BE2C (cell line): ENCODE measurements at regions not wholly inside any gene's neighbourhood (a gene's known extent, or its start where the extent isn't known, plus 50 kb on each side); places are given as distances from the start of the nearest gene placed in this dataset.
A peak's percentile ranks its signal among the peaks of the same experiment; 100 is the strongest.
"Not testable (repeated sequence)": the region's sequence is repeated elsewhere in the genome, so short reads cannot be mapped to it uniquely, and the experiment has no call there.

Source experiments
- DNase-seq: peaks from one replicate; pipeline ENCODE4 v3.0.0-alpha.2; 2020
- H3K27me3 ChIP-seq: fragments of 250-450 bp; sonication (Bioruptor Pico); 2 replicates; pipeline ENCODE4 v1.5.1; 2020; ENCODE audit warnings: mild to moderate bottlenecking
- H3K36me3 ChIP-seq: fragments of 250-450 bp; sonication (Bioruptor Pico); 2 replicates; pipeline ENCODE4 v1.5.1; 2020; ENCODE audit warnings: mild to moderate bottlenecking
- H3K4me1 ChIP-seq: fragments of 250-450 bp; sonication (Bioruptor Pico); 2 replicates; pipeline ENCODE4 v1.5.1; 2020
- H3K4me3 ChIP-seq: 2 replicates; pipeline ENCODE4 v1.5.1; 2011; ENCODE audit warnings: low read depth, low read length
- H3K9me3 ChIP-seq: fragments of 250-450 bp; sonication (Bioruptor Pico); 2 replicates; pipeline ENCODE4 v1.5.1; 2020
- TF ChIP-seq, protein P1 (sequence below): IDR thresholded peaks from 2 replicates; pipeline ENCODE4 v1.5.1; 2012; ENCODE audit warnings: mild to moderate bottlenecking, low read depth, low read length

DNA sequence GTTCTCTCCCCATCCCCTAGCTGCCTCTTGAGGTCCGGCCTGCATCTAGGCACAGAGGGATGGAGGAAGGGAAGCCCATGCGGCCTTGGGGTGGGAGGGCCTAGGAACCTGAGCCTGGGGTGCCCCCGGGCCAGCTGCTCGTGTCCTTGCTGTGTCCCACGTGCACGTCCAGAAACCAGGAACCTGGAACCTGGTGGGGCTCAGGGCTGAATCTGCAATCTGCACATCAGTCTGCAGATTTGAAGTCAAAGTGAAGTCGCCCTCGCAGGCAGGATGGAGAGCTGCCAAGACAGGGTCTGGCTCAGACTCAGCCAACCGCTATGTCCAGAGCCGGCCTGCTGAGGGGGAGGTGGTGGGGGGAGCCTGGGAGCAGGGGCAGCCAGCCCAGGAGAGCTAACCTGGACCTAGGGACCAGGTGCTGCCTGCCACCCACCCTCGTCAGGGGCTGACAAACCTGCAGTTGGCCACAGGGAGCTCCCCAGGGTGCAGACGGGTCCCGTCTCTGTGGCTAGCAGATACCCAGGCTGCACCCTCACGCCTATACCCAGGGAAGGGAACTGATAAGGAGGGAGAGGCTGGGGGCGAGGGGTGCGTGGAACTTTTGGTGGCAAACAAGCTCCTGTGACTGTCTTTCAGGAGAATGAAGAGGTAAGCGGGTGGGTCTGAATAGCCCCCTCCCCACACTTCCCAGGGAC is 103.5 kb upstream of the SIMC1 start:
- peak; percentile 69 for DNase-seq
- TF ChIP-seq, protein P1, sequence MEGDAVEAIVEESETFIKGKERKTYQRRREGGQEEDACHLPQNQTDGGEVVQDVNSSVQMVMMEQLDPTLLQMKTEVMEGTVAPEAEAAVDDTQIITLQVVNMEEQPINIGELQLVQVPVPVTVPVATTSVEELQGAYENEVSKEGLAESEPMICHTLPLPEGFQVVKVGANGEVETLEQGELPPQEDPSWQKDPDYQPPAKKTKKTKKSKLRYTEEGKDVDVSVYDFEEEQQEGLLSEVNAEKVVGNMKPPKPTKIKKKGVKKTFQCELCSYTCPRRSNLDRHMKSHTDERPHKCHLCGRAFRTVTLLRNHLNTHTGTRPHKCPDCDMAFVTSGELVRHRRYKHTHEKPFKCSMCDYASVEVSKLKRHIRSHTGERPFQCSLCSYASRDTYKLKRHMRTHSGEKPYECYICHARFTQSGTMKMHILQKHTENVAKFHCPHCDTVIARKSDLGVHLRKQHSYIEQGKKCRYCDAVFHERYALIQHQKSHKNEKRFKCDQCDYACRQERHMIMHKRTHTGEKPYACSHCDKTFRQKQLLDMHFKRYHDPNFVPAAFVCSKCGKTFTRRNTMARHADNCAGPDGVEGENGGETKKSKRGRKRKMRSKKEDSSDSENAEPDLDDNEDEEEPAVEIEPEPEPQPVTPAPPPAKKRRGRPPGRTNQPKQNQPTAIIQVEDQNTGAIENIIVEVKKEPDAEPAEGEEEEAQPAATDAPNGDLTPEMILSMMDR: no peak
- Histone ChIP-seq H3K4me1 (0 out of 2 replicates have a peak, but pooled peaks cover 3% of the 10 kb centered on the region), H3K36me3 (no peaks in the 10 kb centered on the region), H3K9me3 (no peaks in the 10 kb centered on the region), H3K27me3 (peaks cover 2% of the 10 kb centered on the region), H3K4me3 (no peak overlapping the region)

DNA sequence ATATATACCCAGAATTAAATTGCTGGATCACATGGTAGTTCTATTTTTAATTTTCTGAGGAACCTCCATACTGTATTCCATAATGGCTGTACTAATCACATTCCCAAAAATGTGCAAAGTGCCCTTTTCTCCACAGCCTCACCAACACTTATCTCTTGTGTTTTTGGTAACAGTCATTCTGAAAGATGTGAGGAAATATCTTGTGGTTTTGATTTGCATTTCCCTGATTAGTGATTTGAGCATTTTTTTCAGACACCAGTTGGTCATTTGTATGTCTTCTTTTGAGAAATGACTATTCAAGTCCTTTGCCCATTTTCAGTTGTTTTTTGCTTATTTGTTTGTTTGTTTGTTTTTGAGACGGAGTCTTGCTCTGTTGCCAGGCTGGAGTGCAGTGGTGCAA is 98.1 kb upstream of the SIMC1 start:
- not testable (repeated sequence) for H3K9me3 ChIP-seq, DNase-seq, H3K36me3 ChIP-seq, H3K4me1 ChIP-seq, H3K4me3 ChIP-seq
- H3K27me3 ChIP-seq: peaks cover 37% of the 10 kb centered on the region

DNA sequence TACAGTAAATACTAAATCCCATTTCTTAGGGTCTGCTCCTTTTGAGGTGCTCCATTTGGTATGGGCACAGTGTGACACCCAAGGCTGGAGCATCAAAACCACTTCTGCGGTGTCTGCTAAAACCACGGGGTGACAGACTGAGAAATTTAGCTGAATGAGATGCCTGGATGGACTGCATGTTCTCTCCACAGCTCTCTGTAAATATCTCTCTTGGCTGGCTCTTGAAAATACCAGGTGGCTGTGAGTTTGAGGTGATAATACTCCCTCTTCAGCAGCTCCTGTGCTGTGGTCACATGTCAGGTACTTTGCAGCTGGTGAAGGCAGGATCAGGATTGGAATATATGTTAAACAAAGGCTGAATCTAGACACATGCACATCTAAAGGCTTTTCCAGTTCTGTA is 93.7 kb upstream of the SIMC1 start:
- H3K27me3 ChIP-seq: peaks cover 61% of the 10 kb centered on the region
- no peak for DNase-seq
- H3K4me1 ChIP-seq: no peaks in the 10 kb centered on the region
- TF ChIP-seq, protein P1: no peak
- H3K4me3 ChIP-seq: no peak overlapping the region
- H3K9me3 ChIP-seq: no peaks in the 10 kb centered on the region
- H3K36me3 ChIP-seq: no peaks in the 10 kb centered on the region

DNA sequence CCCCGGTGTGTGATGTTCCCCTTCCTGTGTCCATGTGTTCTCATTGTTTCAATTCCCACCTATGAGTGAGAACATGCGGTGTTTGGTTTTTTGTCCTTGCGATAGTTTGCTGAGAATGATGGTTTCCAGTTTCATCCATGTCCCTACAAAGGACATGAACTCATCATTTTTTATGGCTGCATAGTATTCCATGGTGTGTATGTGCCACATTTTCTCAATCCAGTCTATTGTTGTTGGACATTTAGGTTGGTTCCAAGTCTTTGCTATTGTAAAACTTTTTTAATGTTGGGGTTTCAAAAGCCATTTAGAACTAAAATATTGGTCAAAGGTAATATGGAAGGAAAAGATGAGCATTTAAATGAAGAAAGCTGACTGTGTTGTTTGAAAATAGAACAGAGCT is 88.3 kb upstream of the SIMC1 start:
- not testable (repeated sequence) for H3K4me3 ChIP-seq, H3K4me1 ChIP-seq, H3K36me3 ChIP-seq, DNase-seq, H3K9me3 ChIP-seq
- H3K27me3 ChIP-seq: peaks cover 40% of the 10 kb centered on the region

DNA sequence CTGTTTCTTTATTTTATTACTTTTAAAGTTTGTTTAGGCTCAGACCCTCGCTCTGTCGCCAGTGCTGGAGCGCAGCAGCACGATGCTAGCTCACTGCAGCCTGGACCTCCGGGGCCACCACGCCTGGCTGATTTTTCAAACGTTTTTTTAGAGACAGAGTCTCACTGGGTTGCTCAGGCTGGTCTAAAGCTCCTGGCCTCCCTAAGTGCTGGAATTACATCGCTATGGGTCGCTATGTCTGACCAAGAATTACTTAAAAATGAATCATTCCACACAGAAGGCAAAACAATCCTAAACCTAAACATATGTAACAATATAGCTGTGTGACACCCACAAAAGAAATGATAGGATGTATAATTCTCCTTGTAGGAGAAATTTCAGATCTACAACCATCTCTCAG is 86.9 kb upstream of the SIMC1 start:
- Histone ChIP-seq H3K4me1 (no peaks in the 10 kb centered on the region), H3K9me3 (no peaks in the 10 kb centered on the region), H3K36me3 (no peaks in the 10 kb centered on the region), H3K27me3 (peaks cover 29% of the 10 kb centered on the region), H3K4me3 (no peak overlapping the region)
- DNase-seq: no peak
- TF ChIP-seq, protein P1: no peak

DNA sequence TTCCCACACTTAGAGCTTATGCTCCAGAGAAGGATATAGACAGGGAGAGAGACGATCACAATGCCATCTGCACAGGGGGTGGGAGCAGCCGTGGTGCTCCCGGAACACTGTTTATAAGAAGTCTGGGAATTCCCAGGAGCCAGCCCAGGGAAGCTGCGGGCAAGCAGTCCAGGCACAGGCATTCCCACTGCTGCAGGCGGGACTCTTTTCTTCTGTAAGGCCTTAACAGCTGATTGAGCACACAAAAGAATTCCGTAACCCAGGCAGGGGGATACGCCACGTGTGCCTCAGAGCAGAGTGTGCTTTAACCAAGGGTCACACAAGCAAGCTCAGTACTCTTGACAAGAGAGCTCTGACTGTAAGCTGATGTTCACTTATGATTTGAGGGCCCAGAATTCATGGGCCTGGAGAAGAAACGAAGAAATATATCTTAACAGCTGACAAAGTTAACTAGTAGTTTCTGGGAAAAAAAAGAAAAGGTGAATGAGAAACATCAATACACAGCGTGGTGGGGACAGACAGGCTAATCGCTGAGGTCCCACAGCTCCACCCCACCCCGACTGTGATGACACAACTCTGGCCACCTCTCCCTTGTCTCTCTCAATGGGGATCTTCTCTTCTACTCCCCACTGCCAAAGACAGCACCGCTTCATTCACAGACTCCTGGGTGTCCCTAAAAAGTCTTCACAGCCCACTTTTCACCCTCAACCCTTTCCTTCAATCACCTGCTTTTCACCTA is 85.9 kb upstream of the SIMC1 start:
- DNase-seq: no peak
- H3K9me3 ChIP-seq: no peaks in the 10 kb centered on the region
- no peaks in the 10 kb centered on the region for H3K36me3 ChIP-seq
- no peaks in the 10 kb centered on the region for H3K4me1 ChIP-seq
- H3K27me3 ChIP-seq: peaks cover 27% of the 10 kb centered on the region
- TF ChIP-seq, protein P1: no peak
- H3K4me3 ChIP-seq: no peak overlapping the region

DNA sequence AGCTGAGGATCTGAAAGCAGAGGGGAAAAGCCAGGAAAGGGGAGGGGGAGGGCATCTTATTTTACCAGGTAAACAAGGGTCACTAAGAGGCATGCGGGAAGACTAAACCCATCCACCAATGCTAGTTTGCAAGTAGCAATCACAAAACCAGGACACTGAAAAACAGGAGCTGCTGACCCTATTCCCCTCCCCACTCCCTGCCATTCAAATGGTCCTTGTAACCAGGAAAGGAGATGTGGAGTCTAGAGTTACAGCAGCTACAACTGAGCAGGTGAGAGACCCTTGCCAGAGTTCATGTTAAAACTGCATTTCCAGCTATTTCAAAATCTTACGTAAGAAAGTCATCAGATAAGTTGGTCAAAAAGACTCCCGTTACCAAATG is 85.3 kb upstream of the SIMC1 start:
- TF ChIP-seq, protein P1: no peak
- no peak overlapping the region for H3K4me3 ChIP-seq
- no peaks in the 10 kb centered on the region for H3K4me1 ChIP-seq
- H3K9me3 ChIP-seq: no peaks in the 10 kb centered on the region
- no peak for DNase-seq
- H3K27me3 ChIP-seq: peaks cover 33% of the 10 kb centered on the region
- H3K36me3 ChIP-seq: no peaks in the 10 kb centered on the region
